Hepatocyte (in vitro differentiated cells): ENCODE measurements at regions not wholly inside any gene's neighbourhood (a gene's known extent, or its start where the extent isn't known, plus 50 kb on each side); places are given as distances from the start of the nearest gene placed in this dataset.

ENCODE experiments used
- DNase-seq: peaks from one replicate; pipeline ENCODE4 v3.0.0-alpha.2; 2016; ENCODE audit warnings: low spot score
- H2AFZ ChIP-seq: fragments of 200-600 bp; sonication (generic); 2 replicates; pipeline ENCODE4 v1.6.0; 2016; ENCODE audit warnings: antibody characterized with exemption, mild to moderate bottlenecking
- H3K27ac ChIP-seq: fragments of 200-600 bp; sonication (generic); 2 replicates; pipeline ENCODE4 v1.5.1; 2016; ENCODE audit warnings: mild to moderate bottlenecking
- H3K27me3 ChIP-seq: fragments of 200-600 bp; sonication (generic); 2 replicates; pipeline ENCODE4 v1.6.1; 2016
- H3K36me3 ChIP-seq: fragments of 200-600 bp; sonication (generic); replicated peaks from 2 replicates; pipeline ENCODE4 v1.5.1; 2016; ENCODE audit warnings: low read depth; ENCODE audit not compliant: insufficient read depth
- H3K4me1 ChIP-seq: fragments of 200-600 bp; sonication (generic); 2 replicates; pipeline ENCODE4 v1.5.1; 2016; ENCODE audit warnings: mild to moderate bottlenecking, moderate library complexity; ENCODE audit not compliant: insufficient read depth
- H3K4me2 ChIP-seq: fragments of 200-600 bp; sonication (generic); 2 replicates; pipeline ENCODE4 v1.6.0; 2016
- H3K4me3 ChIP-seq: fragments of 200-600 bp; sonication (generic); 2 replicates; pipeline ENCODE4 v1.5.1; 2016; ENCODE audit warnings: mild to moderate bottlenecking
- H3K79me2 ChIP-seq: fragments of 200-600 bp; sonication (generic); 2 replicates; pipeline ENCODE4 v1.6.0; 2017; ENCODE audit warnings: mild to moderate bottlenecking
- H3K9me2 ChIP-seq: fragments of 200-600 bp; sonication (generic); replicated peaks from 2 replicates; pipeline ENCODE4 v1.6.0; 2017; ENCODE audit warnings: mild to moderate bottlenecking; ENCODE audit not compliant: insufficient read depth
- H3K9me3 ChIP-seq: fragments of 200-600 bp; sonication (generic); 2 replicates; pipeline ENCODE4 v1.5.1; 2016; ENCODE audit warnings: low read depth, mild to moderate bottlenecking
- H4K20me1 ChIP-seq: fragments of 200-600 bp; sonication (generic); 2 replicates; pipeline ENCODE4 v1.6.0; 2016; ENCODE audit warnings: mild to moderate bottlenecking; ENCODE audit not compliant: insufficient read depth, poor library complexity, severe bottlenecking
- CTCF ChIP-seq: fragments of 200-600 bp; sonication (generic); IDR thresholded peaks from 2 replicates; pipeline ENCODE4 v1.5.1; 2016; ENCODE audit warnings: antibody characterized with exemption, mild to moderate bottlenecking; ENCODE audit not compliant: poor library complexity
- EZH2 ChIP-seq: fragments of 200-600 bp; sonication (generic); IDR thresholded peaks from 2 replicates; pipeline ENCODE4 v1.6.1; 2016; ENCODE audit warnings: antibody characterized with exemption, mild to moderate bottlenecking, borderline replicate concordance
- EZH2phosphoT487 ChIP-seq: fragments of 200-600 bp; sonication (generic); IDR thresholded peaks from one replicate; pipeline ENCODE4 v1.6.1; 2018; ENCODE audit warnings: antibody characterized with exemption, mild to moderate bottlenecking, low read depth, moderate library complexity; ENCODE audit not compliant: unreplicated experiment, severe bottlenecking
- WGBS: methylation state at CpG from one replicate; pipeline ENCODE4 v1.1.6; 2016; ENCODE audit warnings: low lambda C conversion rate; ENCODE audit errors: missing lambda C conversion rate; 5-methylcytosine and 5-hydroxymethylcytosine counted together

- H3K27ac ChIP-seq, result no peak overlapping the region
- no peak for TF ChIP-seq EZH2phosphoT487
- no peak for TF ChIP-seq EZH2
- no peak for TF ChIP-seq CTCF
- H3K9me3 ChIP-seq, result no peaks in the 10 kb centered on the region
- no peaks in the 10 kb centered on the region for H3K79me2 ChIP-seq
- no peak overlapping the region for H3K4me3 ChIP-seq
- H3K9me2 ChIP-seq, result no peaks in the 10 kb centered on the region
- WGBS, result 87% methylated on average over 7 of the region's 7 CpGs
- no peaks in the 10 kb centered on the region for H3K27me3 ChIP-seq
- H3K36me3 ChIP-seq, result no peaks in the 10 kb centered on the region
- no peaks in the 10 kb centered on the region for H3K4me1 ChIP-seq
- DNase-seq, result no peak
- H4K20me1 ChIP-seq, result no peaks in the 10 kb centered on the region
- H2AFZ ChIP-seq, result no peak overlapping the region
- no peak overlapping the region for H3K4me2 ChIP-seq
Measured at GRCh38 chr10:111472445-111472844, 395.6 kb downstream of the ADRA2A start.

- Histone ChIP-seq H3K9me3 (no peaks in the 10 kb centered on the region), H3K4me1 (no peaks in the 10 kb centered on the region), H4K20me1 (no peaks in the 10 kb centered on the region), H3K4me3 (no peak overlapping the region), H3K9me2 (no peaks in the 10 kb centered on the region), H3K4me2 (no peak overlapping the region), H3K79me2 (no peaks in the 10 kb centered on the region), H3K27ac (no peak overlapping the region), H3K27me3 (no peaks in the 10 kb centered on the region), H3K36me3 (no peaks in the 10 kb centered on the region), H2AFZ (no peak overlapping the region)
- no peak for DNase-seq
- WGBS, result 62% methylated on average over 3 of the region's 3 CpGs
- no peak for TF ChIP-seq EZH2phosphoT487
- TF ChIP-seq EZH2, result no peak
- no peak for TF ChIP-seq CTCF
Measured at GRCh38 chr10:111473361-111473760, 396.5 kb downstream of the ADRA2A start.

- Histone ChIP-seq H3K4me3 (no peak overlapping the region), H3K27me3 (no peaks in the 10 kb centered on the region), H3K79me2 (no peaks in the 10 kb centered on the region), H3K9me3 (no peaks in the 10 kb centered on the region), H3K9me2 (no peaks in the 10 kb centered on the region), H3K4me1 (no peaks in the 10 kb centered on the region), H3K36me3 (no peaks in the 10 kb centered on the region), H3K4me2 (no peak overlapping the region), H4K20me1 (no peaks in the 10 kb centered on the region), H3K27ac (no peak overlapping the region), H2AFZ (no peak overlapping the region)
- DNase-seq, result no peak
- TF ChIP-seq CTCF (no peak), EZH2phosphoT487 (no peak), EZH2 (no peak)
- 66% methylated on average over 4 of the region's 4 CpGs for WGBS
Measured at GRCh38 chr10:111474786-111475185, 398.0 kb downstream of the ADRA2A start.

- Histone ChIP-seq H3K4me3 (no peak overlapping the region), H3K4me1 (no peaks in the 10 kb centered on the region), H2AFZ (no peak overlapping the region), H3K27me3 (no peaks in the 10 kb centered on the region), H3K27ac (no peak overlapping the region), H3K9me3 (no peaks in the 10 kb centered on the region), H3K9me2 (no peaks in the 10 kb centered on the region), H4K20me1 (no peaks in the 10 kb centered on the region), H3K36me3 (no peaks in the 10 kb centered on the region), H3K79me2 (no peaks in the 10 kb centered on the region), H3K4me2 (no peak overlapping the region)
- no peak for DNase-seq
- WGBS, result 51% methylated on average over 4 of the region's 4 CpGs
- TF ChIP-seq EZH2phosphoT487 (no peak), EZH2 (no peak), CTCF (no peak)
Measured at GRCh38 chr10:111475720-111476119, 398.9 kb downstream of the ADRA2A start.
